ENCODE measurements at regions not wholly inside any gene's neighbourhood (a gene's known extent, or its start where the extent isn't known, plus 50 kb on each side); places are given as distances from the start of the nearest gene placed in this dataset.

GRCh38 chr4:162871990-162872389 lies 294.7 kb downstream of the NAF1 start:
- TF ChIP-seq REST (IDR thresholded peaks at IDR 0.05; ENCODE audit: unreplicated experiment) (no peak), STAT1 (IDR thresholded peaks at IDR 0.05; ENCODE audit: unreplicated experiment) (no peak)
